ENCODE measurements at regions not wholly inside any gene's neighbourhood (a gene's known extent, or its start where the extent isn't known, plus 50 kb on each side); places are given as distances from the start of the nearest gene placed in this dataset.

- no peak for TF ChIP-seq YY1 (IDR thresholded peaks at IDR 0.05; ENCODE audit: insufficient read depth, insufficient read length)
- no peak for TF ChIP-seq SUZ12 (IDR thresholded peaks at IDR 0.05; ENCODE audit: extremely low read depth, insufficient read depth, insufficient read length)
- TF ChIP-seq ZNF274 (IDR thresholded peaks at IDR 0.05; ENCODE audit: low read depth, low read length): no peak
Observed at GRCh38 chr6:144725736-144726522, 440.8 kb downstream of the UTRN start.

Measured in NT2/D1 (cell line).